GM19455 (cell line): ENCODE measurements at regions not wholly inside any gene's neighbourhood (a gene's known extent, or its start where the extent isn't known, plus 50 kb on each side); places are given as distances from the start of the nearest gene placed in this dataset.
"Not testable (repeated sequence)": the region's sequence is repeated elsewhere in the genome, so short reads cannot be mapped to it uniquely, and the experiment has no call there.

ENCODE experiments used
- ATAC-seq: cut with Tn5 transposase; IDR thresholded peaks from one replicate; pipeline ENCODE4 v1.9.1; 2021; ENCODE audit not compliant: unreplicated experiment

GRCh38 chr4:164058776-164059445, 564.4 kb downstream of the TMA16 start:
- ATAC-seq = no peak

- ATAC-seq = no peak
Measured at GRCh38 chr4:164060456-164060855, 566.0 kb downstream of the TMA16 start.

- no peak for ATAC-seq
Measured at GRCh38 chr4:164068392-164068791, 573.9 kb downstream of the TMA16 start.

GRCh38 chr4:164070625-164071024, 576.1 kb downstream of the TMA16 start:
- ATAC-seq = no peak

- ATAC-seq = no peak
Measured at GRCh38 chr4:164081371-164081770, 586.9 kb downstream of the TMA16 start.

GRCh38 chr4:164081801-164082200, 587.3 kb downstream of the TMA16 start:
- no peak for ATAC-seq

GRCh38 chr4:164087733-164088132, 593.2 kb downstream of the TMA16 start:
- no peak for ATAC-seq

- no peak for ATAC-seq
Measured at GRCh38 chr4:164095313-164096110, 601.0 kb downstream of the TMA16 start.

- ATAC-seq = no peak
Measured at GRCh38 chr4:164096766-164097518, 602.5 kb downstream of the TMA16 start.

GRCh38 chr4:164100741-164101365, 606.4 kb downstream of the TMA16 start:
- not testable (repeated sequence) for ATAC-seq

- ATAC-seq = no peak
Measured at GRCh38 chr4:164108971-164109370, 614.5 kb downstream of the TMA16 start.

- ATAC-seq = no peak
Measured at GRCh38 chr4:164109503-164109902, 615.0 kb downstream of the TMA16 start.

GRCh38 chr4:164115236-164115635, 620.7 kb downstream of the TMA16 start:
- ATAC-seq = no peak

- no peak for ATAC-seq
Measured at GRCh38 chr4:164116286-164116685, 621.8 kb downstream of the TMA16 start.

GRCh38 chr4:164134388-164134787, 619.5 kb upstream of the SMIM31 start:
- no peak for ATAC-seq

GRCh38 chr4:164136180-164136616, 617.7 kb upstream of the SMIM31 start:
- ATAC-seq = no peak

- no peak for ATAC-seq
Measured at GRCh38 chr4:164138521-164138920, 615.4 kb upstream of the SMIM31 start.

GRCh38 chr4:164139291-164139690, 614.6 kb upstream of the SMIM31 start:
- ATAC-seq = no peak

GRCh38 chr4:164141755-164142375, 612.1 kb upstream of the SMIM31 start:
- not testable (repeated sequence) for ATAC-seq

- ATAC-seq = no peak
Measured at GRCh38 chr4:164154416-164154815, 599.5 kb upstream of the SMIM31 start.

- no peak for ATAC-seq
Measured at GRCh38 chr4:164169591-164169990, 584.3 kb upstream of the SMIM31 start.
